CD4-positive, alpha-beta T cell treated with Interleukin-15 for 4 hours (primary cell): ENCODE measurements at regions not wholly inside any gene's neighbourhood (a gene's known extent, or its start where the extent isn't known, plus 50 kb on each side); places are given as distances from the start of the nearest gene placed in this dataset.

ENCODE experiments used
- DNase-seq: peaks from one replicate; pipeline ENCODE4 v3.0.0-alpha.2; 2020; ENCODE audit warnings: low spot score

- DNase-seq, result no peak
Observed at GRCh38 chr6:43869079-43869710, 99.2 kb downstream of the VEGFA start.

DNA sequence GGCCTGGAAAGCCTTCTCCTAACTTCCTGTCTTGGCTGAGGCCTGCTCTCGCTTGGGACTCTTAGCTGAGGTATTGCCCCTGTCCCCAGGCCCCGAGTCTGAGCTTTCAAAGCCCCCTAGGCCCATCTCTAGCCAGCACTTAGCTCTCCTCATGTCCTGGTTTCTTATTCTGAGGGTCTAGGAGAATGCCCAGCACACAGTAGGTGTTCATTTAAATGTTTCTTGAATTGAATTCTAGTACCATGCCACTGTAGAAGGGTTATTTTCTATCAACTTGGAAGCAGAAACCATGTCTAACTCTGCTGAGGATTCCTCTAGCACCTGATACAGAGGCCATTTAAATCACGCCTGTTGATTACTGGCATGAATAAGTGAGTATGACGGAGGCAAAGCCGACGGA lies 98.5 kb downstream of the VEGFA start:
- DNase-seq, result no peak

DNA sequence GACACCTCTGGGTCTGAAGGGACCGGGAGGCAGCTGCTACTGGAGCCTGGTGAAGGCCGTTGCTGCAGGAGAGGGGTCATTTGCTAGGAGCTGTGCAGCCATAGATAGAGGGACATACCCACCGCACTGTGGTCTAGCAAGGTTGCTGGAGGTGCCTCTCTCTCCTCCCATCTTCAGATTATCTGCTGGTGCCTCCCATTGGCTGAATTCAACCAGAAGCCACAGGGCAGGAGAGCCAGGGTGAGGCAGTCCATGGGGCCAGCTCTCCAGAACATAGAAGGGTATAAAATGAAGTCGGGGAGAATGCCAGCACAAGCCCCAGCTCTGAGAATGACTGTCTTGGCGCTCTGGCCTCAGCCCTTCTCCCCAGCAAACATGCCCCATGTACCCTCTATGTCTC lies 98.0 kb downstream of the VEGFA start:
- no peak for DNase-seq

GRCh38 chr6:43867246-43867645 lies 97.2 kb downstream of the VEGFA start:
- no peak for DNase-seq

- no peak for DNase-seq
Observed at GRCh38 chr6:43865932-43866645, 96.1 kb downstream of the VEGFA start.

- no peak for DNase-seq
Observed at GRCh38 chr6:43865086-43865485, 95.1 kb downstream of the VEGFA start.

DNA sequence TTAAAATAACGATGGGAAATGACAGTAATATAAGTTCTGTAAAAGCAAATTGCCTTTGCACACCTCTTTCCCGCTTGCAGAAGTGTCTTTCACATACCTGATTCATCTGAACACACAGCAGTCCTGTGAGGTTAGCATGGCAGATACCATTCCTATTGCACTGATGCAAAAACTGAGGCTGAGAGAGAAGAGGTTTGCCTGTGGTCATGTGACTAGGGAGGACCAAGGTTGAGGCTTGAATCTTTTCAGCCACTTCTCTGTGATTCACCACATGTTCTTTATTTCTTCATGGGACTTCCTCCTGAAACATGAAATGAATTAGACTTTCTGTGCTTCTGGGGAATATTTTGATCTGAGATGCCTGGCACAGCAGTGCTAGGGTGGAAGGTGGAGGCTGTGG lies 92.9 kb downstream of the VEGFA start:
- DNase-seq, result no peak

GRCh38 chr6:43861212-43861894 lies 91.3 kb downstream of the VEGFA start:
- DNase-seq, result no peak

DNA sequence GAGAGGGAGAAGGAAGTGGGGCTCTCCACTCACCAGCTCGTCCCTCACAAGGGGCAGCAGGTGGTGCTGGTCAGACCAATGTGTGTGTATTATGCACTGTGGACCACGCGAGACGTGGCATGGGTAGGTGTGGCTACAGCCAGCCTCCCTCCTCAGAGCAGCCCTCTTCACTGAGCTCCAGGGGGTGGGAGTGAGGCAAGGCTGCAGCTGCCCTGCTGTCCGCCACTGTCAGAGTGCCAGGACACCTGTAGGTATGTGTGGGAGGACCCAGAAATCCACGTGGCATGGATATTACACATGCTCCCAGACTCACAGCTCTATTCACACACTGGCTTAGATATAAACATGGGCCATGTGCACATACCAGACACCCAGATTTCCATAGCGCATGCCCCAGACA lies 90.3 kb downstream of the VEGFA start:
- no peak for DNase-seq

DNA sequence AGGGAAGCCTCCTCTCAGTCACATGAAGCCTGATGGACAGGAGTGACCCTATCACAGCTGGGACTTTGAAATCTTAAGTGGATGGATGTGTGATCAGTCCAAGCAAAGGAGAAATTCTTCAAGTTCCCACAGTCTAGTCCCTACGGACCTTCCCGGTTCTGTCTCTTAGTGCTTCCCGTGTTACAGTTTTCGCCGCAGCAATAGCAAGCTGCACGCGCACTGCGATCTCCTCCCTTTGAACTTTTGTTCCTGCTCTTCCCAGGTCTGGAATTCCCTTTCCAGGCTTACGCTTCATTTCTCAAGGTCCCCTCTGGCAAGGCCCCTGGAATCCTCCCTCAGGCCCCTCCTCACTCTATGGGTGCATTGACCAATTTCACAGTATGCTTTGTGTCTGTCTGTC lies 89.2 kb downstream of the VEGFA start:
- DNase-seq, result no peak

GRCh38 chr6:43858161-43859153 lies 88.4 kb downstream of the VEGFA start:
- DNase-seq, result no peak

DNA sequence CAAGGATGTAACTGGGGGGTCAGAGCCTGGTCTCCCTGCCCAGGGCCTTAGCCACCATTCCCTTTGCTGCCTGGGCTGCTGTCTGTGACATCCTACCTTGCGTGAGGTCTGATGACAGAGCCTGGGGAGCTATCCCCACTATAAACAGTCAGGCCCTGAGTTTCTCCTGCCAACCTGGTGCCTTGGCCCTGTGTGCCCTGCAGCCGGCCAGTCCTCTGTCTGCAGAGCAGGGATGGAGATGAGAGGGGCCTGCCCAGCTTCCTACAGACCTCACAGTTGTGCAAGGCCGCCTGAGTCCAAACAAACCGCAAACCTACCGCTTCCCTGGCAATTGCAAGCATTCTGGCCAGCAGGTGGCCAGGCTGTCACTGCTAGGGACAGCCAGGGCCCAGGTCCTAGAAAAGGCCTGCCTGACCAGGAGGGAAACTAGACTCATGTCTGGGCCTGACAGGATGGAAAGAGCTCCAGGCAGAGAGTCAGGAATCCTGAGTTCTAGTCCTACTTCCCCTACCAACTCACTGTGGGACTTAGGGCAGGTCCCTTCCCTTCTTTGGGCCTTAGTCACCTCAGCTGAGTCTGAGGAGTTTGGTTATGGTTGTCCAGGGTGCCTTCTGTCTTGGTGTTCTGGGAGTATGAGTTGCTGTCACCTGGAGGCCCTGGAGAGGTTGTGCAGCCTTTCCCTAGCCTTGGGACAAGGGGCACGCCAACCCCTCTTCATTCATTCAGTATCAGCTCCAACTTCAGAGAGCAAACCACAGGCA lies 86.2 kb downstream of the VEGFA start:
- DNase-seq, result no peak

DNA sequence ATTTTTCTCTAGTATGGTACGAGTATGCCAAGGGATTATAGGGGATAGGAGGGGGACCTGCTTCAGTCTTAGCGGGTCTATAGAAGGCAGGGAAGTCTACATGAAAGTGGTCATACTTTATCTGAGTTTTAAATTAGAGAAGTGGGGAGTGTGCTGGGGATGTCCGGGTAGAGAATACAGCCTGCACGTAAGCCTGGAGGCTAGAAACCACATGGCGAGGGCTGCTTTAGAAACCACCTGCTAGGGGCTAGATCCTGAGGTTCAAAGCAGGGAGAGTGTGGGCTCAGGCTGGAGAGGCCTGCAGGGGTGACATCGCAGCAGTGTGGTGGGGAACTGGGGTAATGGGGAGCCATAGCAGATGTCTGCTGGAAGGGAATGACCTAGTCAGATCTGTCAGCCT lies 85.2 kb downstream of the VEGFA start:
- DNase-seq, result no peak

- no peak for DNase-seq
Observed at GRCh38 chr6:43853066-43853650, 83.1 kb downstream of the VEGFA start.

GRCh38 chr6:43852350-43852864 lies 82.4 kb downstream of the VEGFA start:
- no peak for DNase-seq

- DNase-seq, result no peak
Observed at GRCh38 chr6:43851204-43851865, 81.3 kb downstream of the VEGFA start.

DNA sequence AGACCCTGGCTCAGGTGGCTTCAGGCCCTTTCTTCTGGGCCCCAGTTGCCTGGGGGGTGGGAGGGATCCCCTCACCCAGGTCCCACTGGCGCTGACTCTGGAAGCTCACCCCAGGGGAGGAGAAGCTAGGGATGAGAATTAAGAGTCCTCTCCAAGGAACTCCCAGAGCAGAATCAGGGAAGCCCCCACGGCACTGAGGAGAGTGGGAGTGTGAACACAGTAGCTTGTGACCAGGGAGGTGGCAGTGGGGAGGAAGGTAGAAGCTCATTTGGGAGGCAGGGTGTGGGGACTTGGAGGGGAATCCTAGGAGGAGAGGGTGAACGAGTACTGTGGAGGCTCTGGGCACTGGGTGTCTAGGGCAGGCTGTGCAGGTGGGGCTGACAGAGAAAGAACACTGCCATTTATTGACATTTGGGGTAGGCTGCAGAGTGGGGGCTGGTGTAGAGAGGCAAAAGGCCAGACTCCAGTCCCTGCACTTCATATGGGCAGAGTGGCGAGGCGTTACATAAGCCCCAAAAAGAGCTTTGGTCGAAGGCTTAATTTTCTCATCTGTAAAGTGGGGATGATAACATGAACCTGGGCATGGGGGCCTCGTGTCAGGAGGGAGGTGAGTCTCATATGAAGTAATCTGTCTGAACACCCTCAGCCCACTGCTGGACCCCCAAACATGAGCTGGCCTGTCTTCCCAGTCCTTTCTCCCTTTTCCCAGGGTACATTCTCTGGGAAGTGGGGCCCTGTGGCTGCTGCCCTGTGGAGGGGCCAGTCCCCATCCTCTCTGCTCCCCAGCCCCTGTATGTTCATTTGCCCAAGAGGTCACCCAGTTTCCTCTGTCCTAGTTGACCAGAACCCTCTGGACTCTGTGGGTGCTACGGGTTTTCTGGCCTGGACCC lies 80.5 kb downstream of the VEGFA start:
- DNase-seq, result no peak

DNA sequence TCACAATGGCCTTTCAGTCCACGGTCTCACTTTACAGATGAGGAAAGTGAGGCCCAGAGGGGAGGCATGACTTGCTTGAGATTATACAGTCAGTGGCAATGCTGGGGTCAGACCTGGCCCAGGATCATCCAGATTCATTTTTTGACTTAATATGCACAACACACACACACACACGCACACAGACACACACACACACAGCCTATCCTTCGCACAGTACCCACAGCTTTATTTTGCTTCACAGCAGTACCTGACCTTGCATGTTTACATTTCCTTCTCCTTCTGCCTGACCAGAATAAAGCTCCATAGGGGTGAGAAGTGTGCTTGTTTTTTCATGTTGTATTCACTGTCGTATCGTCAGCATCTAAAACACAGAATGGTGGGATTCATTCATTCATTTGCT lies 79.8 kb downstream of the VEGFA start:
- no peak for DNase-seq

GRCh38 chr6:43848671-43849391 lies 78.8 kb downstream of the VEGFA start:
- DNase-seq, result no peak
